Activated CD4-positive, alpha-beta T cell treated with anti-CD3 and anti-CD28 coated beads for 36 hours (primary cell): ENCODE measurements at regions not wholly inside any gene's neighbourhood (a gene's known extent, or its start where the extent isn't known, plus 50 kb on each side); places are given as distances from the start of the nearest gene placed in this dataset.

Experiments
- ATAC-seq: fragments of 200-7000 bp; cut with Tn5 transposase; one replicate; pipeline ENCODE4 v1.10.0; 2021; ENCODE audit warnings: mild to moderate bottlenecking, moderate library complexity
- CTCF ChIA-PET: fragments of 350-600 bp; sonication (Branson Sonifier 250); formaldehyde crosslinking; loops from one replicate; lab custom pipeline; 2021; ENCODE audit warnings: antibody characterized with exemption; lab: Charles Lee
- POLR2A ChIA-PET: fragments of 350-600 bp; sonication (Branson Sonifier 250); formaldehyde crosslinking; loops from one replicate; lab custom pipeline; 2021; ENCODE audit warnings: antibody characterized with exemption, inconsistent platforms; lab: Charles Lee
- DNase-seq: peaks from one replicate; pipeline ENCODE4 v3.0.0-alpha.2; 2020
- H3K27ac Mint-ChIP-seq: one replicate; pipeline ENCODE4 v1.8.0; 2021; ENCODE audit warnings: mixed read lengths
- H3K27me3 Mint-ChIP-seq: one replicate; pipeline ENCODE4 v1.8.0; 2021; ENCODE audit warnings: mixed read lengths
- H3K36me3 Mint-ChIP-seq: one replicate; pipeline ENCODE4 v1.8.0; 2021; ENCODE audit warnings: low read depth, mixed read lengths
- H3K4me1 Mint-ChIP-seq: one replicate; pipeline ENCODE4 v1.8.0; 2021; ENCODE audit warnings: mixed read lengths
- H3K4me3 Mint-ChIP-seq: one replicate; pipeline ENCODE4 v1.8.0; 2021; ENCODE audit warnings: mild to moderate bottlenecking, moderate library complexity, mixed read lengths
- H3K9me3 Mint-ChIP-seq: one replicate; pipeline ENCODE4 v1.8.0; 2021; ENCODE audit warnings: low read depth, mixed read lengths
- intact Hi-C, 2 experiments: fragments of 100-400 bp; cut with DNase I in 1 of 2; cut with micrococcal nuclease in 1 of 2; formaldehyde crosslinking; loops; one replicate each; pipeline versions ENCODE4 v1.14.2 to v1.15.1; 2022 to 2024; cut with DNase I, micrococcal nuclease

GRCh38 chr1:14476170-14476955, 122.1 kb upstream of the KAZN start:
- POLR2A ChIA-PET = no interaction called here
- Mint-ChIP-seq H3K27ac (no peak overlapping the region), H3K9me3 (no peaks in the 10 kb centered on the region), H3K27me3 (peaks cover 7% of the 10 kb centered on the region), H3K4me1 (no peaks in the 10 kb centered on the region), H3K4me3 (no peak overlapping the region), H3K36me3 (no peaks in the 10 kb centered on the region)
- no peak for ATAC-seq
- CTCF ChIA-PET = no interaction called here
- intact Hi-C loops = no loop called here
- no peak for DNase-seq

DNA sequence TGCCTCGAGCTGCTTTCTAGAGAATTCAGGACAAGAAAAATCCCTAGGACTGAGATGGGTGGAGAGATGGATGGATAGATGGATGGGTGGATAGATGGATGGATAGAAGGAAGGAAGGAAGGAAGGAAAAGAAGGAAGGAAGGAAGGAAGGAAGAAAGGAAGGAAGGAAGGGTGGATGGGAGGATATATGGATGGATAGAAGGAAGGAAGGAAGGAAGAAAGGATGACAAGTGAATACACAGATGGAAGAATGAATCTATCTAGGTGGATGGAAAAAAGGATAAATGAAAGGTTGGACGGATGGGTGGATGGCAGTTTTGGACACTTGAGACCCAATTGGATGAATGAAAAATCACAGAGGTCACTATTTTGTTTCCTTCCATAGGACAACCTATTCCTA, 120.4 kb upstream of the KAZN start:
- H3K27me3 Mint-ChIP-seq = peaks cover 7% of the 10 kb centered on the region

GRCh38 chr1:14479865-14480264, 118.6 kb upstream of the KAZN start:
- intact Hi-C loops = no loop called here
- Mint-ChIP-seq H3K27me3 (peaks cover 5% of the 10 kb centered on the region), H3K27ac (no peak overlapping the region), H3K4me3 (no peak overlapping the region), H3K9me3 (no peaks in the 10 kb centered on the region), H3K36me3 (no peaks in the 10 kb centered on the region), H3K4me1 (no peaks in the 10 kb centered on the region)
- ATAC-seq = no peak
- ChIA-PET CTCF (no interaction called here), POLR2A (no interaction called here)
- no peak for DNase-seq

More for the DNA sequence above, 120.4 kb upstream of the KAZN start:
- no peaks in the 10 kb centered on the region for H3K4me1 Mint-ChIP-seq
- H3K36me3 Mint-ChIP-seq = no peaks in the 10 kb centered on the region
- H3K4me3 Mint-ChIP-seq = no peak overlapping the region
- ATAC-seq (no peak), DNase-seq (no peak)
- CTCF ChIA-PET = no interaction called here
- H3K9me3 Mint-ChIP-seq = no peaks in the 10 kb centered on the region
- no peak overlapping the region for H3K27ac Mint-ChIP-seq
- POLR2A ChIA-PET = no interaction called here
- intact Hi-C loops = no loop called here

GRCh38 chr1:14482784-14483450, 115.6 kb upstream of the KAZN start:
- no peaks in the 10 kb centered on the region for H3K4me1 Mint-ChIP-seq
- no peaks in the 10 kb centered on the region for H3K9me3 Mint-ChIP-seq
- no peaks in the 10 kb centered on the region for H3K36me3 Mint-ChIP-seq
- no peak overlapping the region for H3K27ac Mint-ChIP-seq
- H3K4me3 Mint-ChIP-seq = no peak overlapping the region
- peaks cover 5% of the 10 kb centered on the region for H3K27me3 Mint-ChIP-seq
- ChIA-PET CTCF (no interaction called here), POLR2A (no interaction called here)
- ATAC-seq (no peak), DNase-seq (no peak)
- intact Hi-C loops = no loop called here

GRCh38 chr1:14485285-14485684, 113.2 kb upstream of the KAZN start:
- no peak overlapping the region for H3K4me3 Mint-ChIP-seq
- no peak for DNase-seq
- no peak overlapping the region for H3K27ac Mint-ChIP-seq
- no peak for ATAC-seq
- H3K9me3 Mint-ChIP-seq = no peaks in the 10 kb centered on the region
- no peaks in the 10 kb centered on the region for H3K36me3 Mint-ChIP-seq
- ChIA-PET CTCF (no interaction called here), POLR2A (no interaction called here)
- H3K4me1 Mint-ChIP-seq = no peaks in the 10 kb centered on the region
- intact Hi-C loops = no loop called here
- H3K27me3 Mint-ChIP-seq = peaks cover 5% of the 10 kb centered on the region

DNA sequence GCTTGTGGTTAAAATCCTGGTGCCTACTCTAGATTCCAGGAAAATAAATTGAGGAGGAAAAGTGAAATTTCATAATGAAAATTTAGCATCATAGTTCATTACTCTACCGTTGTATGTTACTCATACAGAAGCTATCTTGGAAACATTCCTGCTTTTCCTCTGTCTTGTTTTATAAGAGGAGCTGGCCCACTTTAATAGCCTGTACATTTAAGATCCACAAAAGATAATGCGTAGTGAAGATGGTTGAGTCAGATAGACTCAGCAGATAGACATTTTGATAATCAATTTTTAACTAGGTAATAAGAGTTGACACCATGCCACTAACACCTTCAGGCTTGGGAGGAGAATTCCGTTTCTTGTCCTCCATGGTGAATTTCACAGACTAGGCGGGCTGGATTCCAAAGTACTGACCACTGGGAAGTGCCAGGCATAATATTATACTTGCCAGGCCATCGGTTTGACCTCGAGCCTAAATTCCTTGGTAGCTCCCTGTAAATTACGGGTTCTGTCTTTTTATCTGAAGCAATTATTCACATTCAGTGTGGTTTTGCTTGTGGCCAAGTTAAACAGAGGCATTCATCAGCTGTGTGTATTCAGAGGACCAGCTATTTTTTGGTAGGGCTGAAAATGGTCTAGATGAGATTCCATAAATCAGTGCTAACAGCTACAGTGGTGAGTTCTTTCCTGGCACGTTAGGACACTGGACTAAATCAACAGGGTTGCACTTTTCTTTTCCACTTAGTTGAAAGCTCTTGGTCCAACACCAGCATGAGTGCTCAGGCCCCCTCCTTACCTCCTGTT, 111.9 kb upstream of the KAZN start:
- Mint-ChIP-seq H3K9me3 (no peaks in the 10 kb centered on the region), H3K4me3 (no peak overlapping the region), H3K27me3 (peaks cover 5% of the 10 kb centered on the region), H3K36me3 (no peaks in the 10 kb centered on the region), H3K4me1 (no peaks in the 10 kb centered on the region), H3K27ac (no peak overlapping the region)
- CTCF ChIA-PET = no interaction called here
- ATAC-seq = no peak
- intact Hi-C loops = no loop called here
- no peak for DNase-seq
- POLR2A ChIA-PET = no interaction called here

DNA sequence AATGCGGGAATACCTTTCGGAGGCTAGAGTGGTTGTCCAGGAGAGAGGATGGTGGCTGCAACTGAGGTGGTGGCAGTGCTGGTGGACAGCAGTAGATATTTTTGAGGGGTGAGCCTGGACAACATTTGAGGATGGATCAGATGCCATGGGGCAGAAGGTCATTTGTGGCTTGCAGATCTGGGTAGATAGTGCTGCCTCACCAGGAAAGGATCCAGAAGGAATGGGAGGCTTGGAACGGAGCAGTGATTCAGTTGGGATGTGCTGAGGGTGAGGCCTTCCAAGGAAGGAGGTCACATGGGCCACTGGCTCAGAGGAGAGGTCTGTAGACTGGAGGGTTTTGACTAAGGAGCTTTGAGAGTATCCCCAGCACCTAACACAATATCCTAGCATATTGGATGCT, 110.8 kb upstream of the KAZN start:
- Mint-ChIP-seq H3K4me3 (no peak overlapping the region), H3K4me1 (no peaks in the 10 kb centered on the region), H3K27me3 (peaks cover 5% of the 10 kb centered on the region), H3K27ac (no peak overlapping the region), H3K9me3 (no peaks in the 10 kb centered on the region), H3K36me3 (no peaks in the 10 kb centered on the region)
- ATAC-seq (no peak), DNase-seq (no peak)
- POLR2A ChIA-PET = no interaction called here
- CTCF ChIA-PET = no interaction called here
- intact Hi-C loops = no loop called here

DNA sequence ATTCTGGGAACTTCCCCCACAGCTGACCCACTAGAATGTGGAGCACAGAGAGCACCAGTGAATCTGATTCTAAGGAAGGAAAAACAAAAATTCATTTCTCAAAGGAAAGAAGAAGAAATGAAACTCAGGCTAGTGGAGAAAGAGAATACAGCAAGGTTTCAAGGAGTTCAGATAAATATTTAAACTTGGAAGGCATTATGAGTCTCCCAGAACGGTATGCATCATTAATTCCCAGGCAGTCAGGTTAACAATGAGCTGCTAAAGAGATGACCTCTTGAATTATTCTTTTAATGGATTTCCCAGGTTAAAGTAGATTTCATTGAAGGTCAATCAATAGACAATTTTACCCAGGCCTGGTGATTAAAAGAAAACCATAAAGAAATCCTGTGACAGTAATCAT, 103.6 kb upstream of the KAZN start:
- ATAC-seq (no peak), DNase-seq (no peak)
- Mint-ChIP-seq H3K27me3 (peaks cover 16% of the 10 kb centered on the region), H3K4me3 (no peak overlapping the region), H3K36me3 (no peaks in the 10 kb centered on the region), H3K4me1 (no peaks in the 10 kb centered on the region), H3K9me3 (no peaks in the 10 kb centered on the region), H3K27ac (no peak overlapping the region)
- CTCF ChIA-PET = no interaction called here
- POLR2A ChIA-PET = no interaction called here
- intact Hi-C loops = no loop called here

DNA sequence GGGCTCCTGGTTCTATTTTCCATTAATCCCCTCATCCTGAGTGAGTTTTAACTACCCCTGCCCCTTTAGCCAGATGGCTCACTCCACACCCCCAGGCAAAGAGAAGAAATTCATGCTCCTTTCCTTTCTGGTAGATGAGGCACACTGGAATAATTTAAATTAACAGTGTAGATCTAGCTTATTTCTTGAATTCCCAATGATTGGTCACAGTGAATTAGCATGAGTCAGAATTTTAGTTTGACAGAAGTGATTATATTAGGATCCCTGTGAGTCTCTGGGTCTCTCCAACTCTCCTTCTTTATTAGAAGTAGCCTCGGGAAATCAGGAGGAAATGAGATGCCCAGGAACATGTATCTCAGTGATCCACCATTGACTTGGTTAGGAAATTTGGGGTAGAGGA, 103.1 kb upstream of the KAZN start:
- Mint-ChIP-seq H3K27ac (no peak overlapping the region), H3K36me3 (no peaks in the 10 kb centered on the region), H3K9me3 (no peaks in the 10 kb centered on the region), H3K27me3 (peaks cover 17% of the 10 kb centered on the region), H3K4me1 (no peaks in the 10 kb centered on the region), H3K4me3 (no peak overlapping the region)
- DNase-seq = no peak
- intact Hi-C loops = no loop called here
- POLR2A ChIA-PET = no interaction called here
- no peak for ATAC-seq
- CTCF ChIA-PET = no interaction called here

DNA sequence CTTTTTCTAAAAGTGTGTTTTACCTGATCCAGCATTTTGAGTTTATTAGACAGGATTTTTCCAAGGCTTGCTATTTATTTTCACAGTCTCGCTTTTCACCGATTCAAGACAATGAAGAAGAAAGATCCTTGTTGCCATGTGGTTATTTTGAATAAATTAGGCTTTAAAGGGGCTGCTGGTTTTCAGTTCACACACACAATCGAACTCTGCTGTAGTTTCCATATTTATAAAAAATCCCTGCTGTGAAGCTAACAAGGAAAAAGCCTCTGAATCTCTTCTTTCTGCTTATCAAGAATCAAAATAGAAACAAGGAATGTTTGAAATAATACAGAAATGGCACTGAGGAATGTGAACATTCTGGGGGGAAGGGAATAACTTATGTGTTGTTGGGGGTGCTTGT, 102.5 kb upstream of the KAZN start:
- Mint-ChIP-seq H3K36me3 (no peaks in the 10 kb centered on the region), H3K27ac (no peak overlapping the region), H3K27me3 (peaks cover 19% of the 10 kb centered on the region), H3K9me3 (no peaks in the 10 kb centered on the region), H3K4me3 (no peak overlapping the region), H3K4me1 (no peaks in the 10 kb centered on the region)
- CTCF ChIA-PET = no interaction called here
- POLR2A ChIA-PET = no interaction called here
- no peak for ATAC-seq
- no peak for DNase-seq
- intact Hi-C loops = no loop called here

DNA sequence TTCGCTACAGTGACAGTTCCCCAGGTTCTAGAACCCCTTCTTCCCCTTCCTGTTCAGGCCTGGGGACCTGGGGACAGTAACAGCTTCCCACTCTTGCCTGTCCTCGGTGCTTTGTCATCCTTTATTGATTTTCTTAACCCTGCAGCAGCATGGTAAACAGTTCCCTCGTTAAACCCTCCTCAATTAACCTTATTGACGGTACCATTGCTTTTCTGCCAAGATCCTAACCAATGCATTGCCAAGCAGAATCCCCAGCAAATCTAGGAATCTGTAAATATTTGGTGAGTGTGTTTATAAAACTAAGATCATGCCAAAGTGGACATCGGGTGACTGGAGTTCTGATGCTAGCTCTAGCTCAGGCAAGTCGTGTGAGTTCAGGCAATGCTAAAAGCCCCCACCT, 99.6 kb upstream of the KAZN start:
- intact Hi-C loops = no loop called here
- POLR2A ChIA-PET = no interaction called here
- H3K9me3 Mint-ChIP-seq = no peaks in the 10 kb centered on the region

More for the DNA sequence above, 99.6 kb upstream of the KAZN start:
- Mint-ChIP-seq H3K36me3 (no peaks in the 10 kb centered on the region), H3K4me3 (no peak overlapping the region), H3K4me1 (no peaks in the 10 kb centered on the region), H3K27ac (no peak overlapping the region), H3K27me3 (peaks cover 21% of the 10 kb centered on the region)
- no peak for DNase-seq
- CTCF ChIA-PET = no interaction called here
- no peak for ATAC-seq
